Mucosa of gallbladder (tissue), 1 donor: ENCODE measurements at regions not wholly inside any gene's neighbourhood (a gene's known extent, or its start where the extent isn't known, plus 50 kb on each side); places are given as distances from the start of the nearest gene placed in this dataset.
"Not testable (repeated sequence)": the region's sequence is repeated elsewhere in the genome, so short reads cannot be mapped to it uniquely, and the experiment has no call there.

Source experiments
- DNase-seq: peaks from one replicate; pipeline ENCODE4 v3.0.0-alpha.2; 2020; ENCODE audit warnings: low spot score
- donor health status: DM: no; HTN: no; CAD: no.

- no peak for DNase-seq
Measured at GRCh38 chr12:97616946-97617345, 154.3 kb downstream of the RMST start.

GRCh38 chr12:97628962-97629361, 166.4 kb downstream of the RMST start:
- no peak for DNase-seq

- no peak for DNase-seq
Measured at GRCh38 chr12:97629382-97629781, 166.8 kb downstream of the RMST start.

GRCh38 chr12:97630356-97630755, 167.8 kb downstream of the RMST start:
- no peak for DNase-seq

GRCh38 chr12:97630875-97631274, 168.3 kb downstream of the RMST start:
- no peak for DNase-seq

GRCh38 chr12:97637770-97638169, 175.2 kb downstream of the RMST start:
- DNase-seq, result no peak

- DNase-seq, result no peak
Measured at GRCh38 chr12:97638739-97639138, 176.1 kb downstream of the RMST start.

GRCh38 chr12:97639702-97640101, 177.1 kb downstream of the RMST start:
- DNase-seq, result no peak

- no peak for DNase-seq
Measured at GRCh38 chr12:97640826-97641225, 178.2 kb downstream of the RMST start.

- no peak for DNase-seq
Measured at GRCh38 chr12:97642911-97643310, 180.3 kb downstream of the RMST start.

- DNase-seq, result no peak
Measured at GRCh38 chr12:97643924-97644323, 181.3 kb downstream of the RMST start.

- DNase-seq, result no peak
Measured at GRCh38 chr12:97645726-97646125, 183.1 kb downstream of the RMST start.

GRCh38 chr12:97647142-97647541, 184.5 kb downstream of the RMST start:
- DNase-seq, result no peak

- DNase-seq, result no peak
Measured at GRCh38 chr12:97650242-97650641, 187.6 kb downstream of the RMST start.

- DNase-seq, result not testable (repeated sequence)
Measured at GRCh38 chr12:97656548-97656947, 193.9 kb downstream of the RMST start.

- DNase-seq, result no peak
Measured at GRCh38 chr12:97659117-97659880, 196.7 kb downstream of the RMST start.

- DNase-seq, result no peak
Measured at GRCh38 chr12:97666263-97666662, 203.7 kb downstream of the RMST start.

- DNase-seq, result no peak
Measured at GRCh38 chr12:97672870-97673269, 210.3 kb downstream of the RMST start.

GRCh38 chr12:97680751-97681150, 218.1 kb downstream of the RMST start:
- DNase-seq, result no peak

GRCh38 chr12:97681612-97682504, 219.3 kb downstream of the RMST start:
- no peak for DNase-seq

- DNase-seq, result no peak
Measured at GRCh38 chr12:97685360-97685759, 222.8 kb downstream of the RMST start.

- DNase-seq, result no peak
Measured at GRCh38 chr12:97701901-97702300, 239.3 kb downstream of the RMST start.

GRCh38 chr12:97711392-97711791, 248.8 kb downstream of the RMST start:
- DNase-seq, result no peak
